Lower leg skin (tissue), 4 donors: ENCODE measurements at regions not wholly inside any gene's neighbourhood (a gene's known extent, or its start where the extent isn't known, plus 50 kb on each side); places are given as distances from the start of the nearest gene placed in this dataset.

Source experiments
- DNase-seq, 2 donors: peaks; one replicate each; pipeline ENCODE4 v3.0.0-alpha.2; 2019; ENCODE audit warnings: low spot score in 2 of 2
- H3K4me3 ChIP-seq: fragments of 200-600 bp; sonication (generic); 2 replicates; pipeline ENCODE4 v1.5.1; 2017; ENCODE audit warnings: mild to moderate bottlenecking, low read depth; ENCODE audit not compliant: poor library complexity, severe bottlenecking
- POLR2A ChIP-seq, 2 donors: fragments of 450-650 bp; IDR thresholded peaks; one replicate each; pipeline ENCODE4 v1.6.1; 2016 to 2017; ENCODE audit warnings: antibody characterized with exemption in 2 of 2, mild to moderate bottlenecking in 1 of 2, moderate library complexity in 1 of 2
- WGBS, 2 donors: methylation state at CpG; one replicate each; pipeline ENCODE4 v1.1.5; 2018; 5-methylcytosine and 5-hydroxymethylcytosine counted together
- intact Hi-C: fragments of 100-400 bp; cut with DNase I; formaldehyde crosslinking; loops from one replicate; pipeline ENCODE4 v1.15.0; 2023; ENCODE audit warnings: low total_unique reads
- TF ChIP-seq, protein P1 (sequence below), 3 donors: fragments of 450-650 bp; IDR thresholded peaks; one replicate each; pipeline ENCODE4 v1.5.1; 2016; ENCODE audit warnings: antibody characterized with exemption in 3 of 3, mild to moderate bottlenecking in 3 of 3, moderate library complexity in 2 of 3

DNA sequence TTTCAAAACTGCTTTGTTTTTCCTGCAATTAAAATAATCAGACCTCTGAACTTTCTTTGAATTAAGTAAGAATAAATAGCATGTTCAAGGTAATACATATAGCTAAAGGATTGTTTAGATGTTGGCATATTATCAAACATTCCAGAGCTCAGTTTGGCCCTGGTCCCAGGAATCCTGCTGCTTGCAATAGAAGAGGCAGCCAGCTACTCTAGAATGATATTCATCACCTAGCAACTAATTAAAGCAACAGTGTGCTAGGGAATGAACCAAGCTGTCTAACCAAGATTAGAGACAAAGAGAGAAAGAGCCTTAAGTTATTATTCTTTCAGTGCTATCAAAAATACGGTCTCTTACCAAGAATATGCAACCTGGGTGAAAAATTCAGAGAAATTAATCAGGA, 460.9 kb downstream of the GABRG1 start:
- intact Hi-C loops: no loop called here
- DNase-seq: no peak
- H3K4me3 ChIP-seq: no peak overlapping the region
- 7 to 10% methylated on average over 1 of the region's 1 CpG for WGBS, 2 donors
- TF ChIP-seq POLR2A (IDR thresholded peaks at IDR 0.05): no peak
- TF ChIP-seq, protein P1, sequence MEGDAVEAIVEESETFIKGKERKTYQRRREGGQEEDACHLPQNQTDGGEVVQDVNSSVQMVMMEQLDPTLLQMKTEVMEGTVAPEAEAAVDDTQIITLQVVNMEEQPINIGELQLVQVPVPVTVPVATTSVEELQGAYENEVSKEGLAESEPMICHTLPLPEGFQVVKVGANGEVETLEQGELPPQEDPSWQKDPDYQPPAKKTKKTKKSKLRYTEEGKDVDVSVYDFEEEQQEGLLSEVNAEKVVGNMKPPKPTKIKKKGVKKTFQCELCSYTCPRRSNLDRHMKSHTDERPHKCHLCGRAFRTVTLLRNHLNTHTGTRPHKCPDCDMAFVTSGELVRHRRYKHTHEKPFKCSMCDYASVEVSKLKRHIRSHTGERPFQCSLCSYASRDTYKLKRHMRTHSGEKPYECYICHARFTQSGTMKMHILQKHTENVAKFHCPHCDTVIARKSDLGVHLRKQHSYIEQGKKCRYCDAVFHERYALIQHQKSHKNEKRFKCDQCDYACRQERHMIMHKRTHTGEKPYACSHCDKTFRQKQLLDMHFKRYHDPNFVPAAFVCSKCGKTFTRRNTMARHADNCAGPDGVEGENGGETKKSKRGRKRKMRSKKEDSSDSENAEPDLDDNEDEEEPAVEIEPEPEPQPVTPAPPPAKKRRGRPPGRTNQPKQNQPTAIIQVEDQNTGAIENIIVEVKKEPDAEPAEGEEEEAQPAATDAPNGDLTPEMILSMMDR (IDR thresholded peaks at IDR 0.05): no peak

DNA sequence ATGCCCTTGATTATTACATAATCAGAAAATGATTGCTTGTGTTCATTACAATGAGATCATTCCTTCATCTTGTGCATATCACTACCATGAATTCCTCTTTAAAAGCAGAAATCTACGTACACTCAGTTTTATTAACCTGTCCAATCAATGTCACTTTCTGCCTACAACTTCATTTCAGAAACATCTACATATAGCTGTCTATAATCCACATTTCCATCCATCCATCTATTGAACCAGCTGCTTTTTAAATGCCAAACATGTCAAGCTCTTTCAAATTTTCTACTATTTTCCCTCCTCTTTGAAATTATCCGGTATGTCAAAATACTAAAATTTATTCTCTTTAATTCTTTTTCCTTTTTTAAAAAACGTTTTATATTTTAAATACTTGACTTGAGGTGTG, 462.0 kb downstream of the GABRG1 start:
- no peak for DNase-seq
- WGBS, 2 donors: 65 to 68% methylated on average over 3 of the region's 3 CpGs
- intact Hi-C loops: no loop called here
- H3K4me3 ChIP-seq: no peak overlapping the region
- no peak for TF ChIP-seq POLR2A (IDR thresholded peaks at IDR 0.05)
- TF ChIP-seq, protein P1 (IDR thresholded peaks at IDR 0.05): no peak

DNA sequence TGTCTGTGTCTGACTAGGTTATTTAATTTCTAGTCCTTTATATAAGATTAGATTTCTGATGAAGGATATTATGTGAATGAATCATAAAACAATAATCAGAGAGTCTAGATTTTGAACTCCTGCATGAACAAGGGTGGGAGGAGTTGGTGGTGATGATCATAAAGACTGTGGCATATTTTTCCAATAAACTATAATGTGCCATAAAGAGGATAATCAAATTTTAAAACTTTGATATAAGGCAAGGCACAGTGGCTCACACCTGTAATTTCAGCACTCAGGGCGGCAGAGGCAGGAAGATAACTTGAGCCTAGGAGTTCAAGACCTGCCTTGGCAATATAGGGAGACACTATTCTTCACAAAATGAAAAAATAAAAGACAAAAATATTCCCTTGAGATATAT, 473.3 kb downstream of the GABRG1 start:
- intact Hi-C loops: no loop called here
- no peak overlapping the region for H3K4me3 ChIP-seq
- WGBS, 2 donors: 83 to 85% methylated on average over 1 of the region's 1 CpG
- no peak for DNase-seq
- TF ChIP-seq POLR2A (IDR thresholded peaks at IDR 0.05): no peak
- TF ChIP-seq, protein P1 (IDR thresholded peaks at IDR 0.05): no peak

DNA sequence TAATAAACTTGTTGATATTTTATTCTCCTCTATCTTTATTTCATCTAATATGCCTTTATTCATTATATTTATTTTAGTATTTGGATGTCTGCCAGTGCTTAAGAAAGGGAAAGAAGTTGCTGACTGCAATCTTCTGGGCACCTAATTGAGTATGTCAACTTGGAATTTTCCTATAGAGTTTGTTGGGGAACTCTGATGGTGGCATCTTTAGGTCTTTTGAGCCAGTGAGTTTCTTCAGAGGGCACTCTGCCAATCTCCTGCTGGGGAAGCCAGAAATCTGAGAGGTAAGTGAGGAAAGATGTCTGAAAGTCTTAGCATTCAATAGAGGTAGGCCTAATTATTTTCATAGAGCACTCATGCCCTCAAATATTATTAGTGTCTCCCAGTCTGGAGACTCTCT, 475.0 kb downstream of the GABRG1 start:
- intact Hi-C loops: no loop called here
- TF ChIP-seq, protein P1 (IDR thresholded peaks at IDR 0.05): no peak
- no peak for TF ChIP-seq POLR2A (IDR thresholded peaks at IDR 0.05)
- DNase-seq: no peak
- H3K4me3 ChIP-seq: no peak overlapping the region

DNA sequence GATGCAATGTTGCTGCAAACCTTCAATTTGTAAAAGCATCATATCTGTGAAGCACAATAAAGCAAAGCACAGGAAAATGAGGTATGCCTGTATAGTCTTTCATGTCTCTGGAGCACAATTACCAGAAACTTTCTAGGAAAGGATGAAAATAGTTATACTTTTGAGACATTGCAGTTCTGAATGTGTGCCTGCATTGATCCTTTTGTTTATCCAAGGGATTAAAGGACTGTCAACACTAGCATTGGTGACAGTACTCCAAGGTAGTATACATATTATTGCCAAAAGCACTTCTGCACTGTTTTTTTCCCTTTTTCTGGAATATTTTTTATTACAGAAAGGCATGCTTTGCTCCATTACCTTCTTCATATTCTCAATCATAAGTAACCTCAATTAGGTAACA, 476.0 kb downstream of the GABRG1 start:
- no peak overlapping the region for H3K4me3 ChIP-seq
- intact Hi-C loops: no loop called here
- no peak for TF ChIP-seq POLR2A (IDR thresholded peaks at IDR 0.05)
- TF ChIP-seq, protein P1 (IDR thresholded peaks at IDR 0.05): no peak
- DNase-seq: no peak

DNA sequence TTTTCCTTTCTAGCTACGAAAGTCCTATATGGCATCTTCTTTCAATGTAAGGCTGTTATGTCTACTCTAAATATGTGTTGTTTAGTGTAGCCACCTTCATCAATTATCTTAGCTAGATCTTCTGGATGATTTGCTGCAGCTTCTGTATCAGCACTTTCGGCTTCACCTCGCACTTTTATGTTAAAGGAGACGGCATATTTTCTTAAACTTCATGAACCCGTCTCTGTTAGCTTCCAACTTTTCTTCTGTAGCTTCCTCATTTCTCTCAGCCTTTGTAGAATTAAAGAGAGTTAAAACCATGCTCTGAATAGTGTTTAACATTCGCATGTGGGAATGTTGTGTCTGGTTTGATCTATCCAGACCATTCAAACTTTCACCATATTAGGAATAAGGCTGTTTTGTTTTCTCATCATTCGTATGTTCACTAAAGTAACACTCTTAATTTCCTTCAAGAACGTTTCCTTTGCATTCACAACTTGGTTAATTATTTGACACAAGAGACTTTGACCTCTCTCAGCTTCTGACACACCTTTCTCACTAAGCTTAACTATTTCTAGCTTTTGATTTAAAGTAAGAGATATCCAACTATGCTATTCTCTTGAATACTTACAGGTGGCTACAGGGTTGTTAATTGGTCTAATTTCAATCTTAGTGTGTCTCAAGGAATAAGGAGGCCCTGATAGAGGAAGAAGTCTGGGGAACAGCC, 476.8 kb downstream of the GABRG1 start:
- DNase-seq: no peak
- intact Hi-C loops: no loop called here
- WGBS, 2 donors: 84 to 87% methylated on average over 8 of the region's 8 CpGs
- TF ChIP-seq, protein P1 (IDR thresholded peaks at IDR 0.05): no peak
- TF ChIP-seq POLR2A (IDR thresholded peaks at IDR 0.05): no peak
- H3K4me3 ChIP-seq: no peak overlapping the region
